Brain microvascular endothelial cell (primary cell): ENCODE measurements at regions not wholly inside any gene's neighbourhood (a gene's known extent, or its start where the extent isn't known, plus 50 kb on each side); places are given as distances from the start of the nearest gene placed in this dataset.

Experiments used
- DNase-seq: peaks from one replicate; pipeline ENCODE4 v3.0.0-alpha.2; 2020
- H3K27ac ChIP-seq: fragments of 250-450 bp; sonication (Bioruptor Pico); 2 replicates; pipeline ENCODE4 v1.5.1; 2020; ENCODE audit warnings: mild to moderate bottlenecking, moderate library complexity
- H3K27me3 ChIP-seq: fragments of 250-450 bp; sonication (Bioruptor Pico); replicated peaks from 2 replicates; pipeline ENCODE4 v1.5.1; 2020; ENCODE audit warnings: mild to moderate bottlenecking
- H3K36me3 ChIP-seq: fragments of 250-450 bp; sonication (Bioruptor Pico); replicated peaks from 2 replicates; pipeline ENCODE4 v1.5.1; 2020; ENCODE audit warnings: mild to moderate bottlenecking
- H3K4me3 ChIP-seq: 2 replicates; pipeline ENCODE4 v1.5.1; 2011; ENCODE audit warnings: low read depth, mild to moderate bottlenecking, control low read depth, low read length, moderate library complexity
- in situ Hi-C: cut with HindIII; loops from 2 replicates; pipeline ENCODE4 v1.10.0; 2017; ENCODE audit warnings: low sequenced_read_pairs, low pct_ligation_motif_present
- TF ChIP-seq, protein P1 (sequence below): IDR thresholded peaks from 2 replicates; pipeline ENCODE4 v1.5.1; 2011; ENCODE audit warnings: low read depth, mild to moderate bottlenecking, moderate library complexity, low read length, control low read depth, inconsistent platforms; ENCODE audit errors: missing control alignments

GRCh38 chr1:91161166-91161565, 139.3 kb upstream of the ZNF644 start:
- Histone ChIP-seq H3K36me3 (no peaks in the 10 kb centered on the region), H3K27me3 (no peaks in the 10 kb centered on the region), H3K27ac (no peak overlapping the region), H3K4me3 (no peak overlapping the region)
- in situ Hi-C loops: no loop called here
- no peak for DNase-seq
- TF ChIP-seq, protein P1, sequence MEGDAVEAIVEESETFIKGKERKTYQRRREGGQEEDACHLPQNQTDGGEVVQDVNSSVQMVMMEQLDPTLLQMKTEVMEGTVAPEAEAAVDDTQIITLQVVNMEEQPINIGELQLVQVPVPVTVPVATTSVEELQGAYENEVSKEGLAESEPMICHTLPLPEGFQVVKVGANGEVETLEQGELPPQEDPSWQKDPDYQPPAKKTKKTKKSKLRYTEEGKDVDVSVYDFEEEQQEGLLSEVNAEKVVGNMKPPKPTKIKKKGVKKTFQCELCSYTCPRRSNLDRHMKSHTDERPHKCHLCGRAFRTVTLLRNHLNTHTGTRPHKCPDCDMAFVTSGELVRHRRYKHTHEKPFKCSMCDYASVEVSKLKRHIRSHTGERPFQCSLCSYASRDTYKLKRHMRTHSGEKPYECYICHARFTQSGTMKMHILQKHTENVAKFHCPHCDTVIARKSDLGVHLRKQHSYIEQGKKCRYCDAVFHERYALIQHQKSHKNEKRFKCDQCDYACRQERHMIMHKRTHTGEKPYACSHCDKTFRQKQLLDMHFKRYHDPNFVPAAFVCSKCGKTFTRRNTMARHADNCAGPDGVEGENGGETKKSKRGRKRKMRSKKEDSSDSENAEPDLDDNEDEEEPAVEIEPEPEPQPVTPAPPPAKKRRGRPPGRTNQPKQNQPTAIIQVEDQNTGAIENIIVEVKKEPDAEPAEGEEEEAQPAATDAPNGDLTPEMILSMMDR: no peak

DNA sequence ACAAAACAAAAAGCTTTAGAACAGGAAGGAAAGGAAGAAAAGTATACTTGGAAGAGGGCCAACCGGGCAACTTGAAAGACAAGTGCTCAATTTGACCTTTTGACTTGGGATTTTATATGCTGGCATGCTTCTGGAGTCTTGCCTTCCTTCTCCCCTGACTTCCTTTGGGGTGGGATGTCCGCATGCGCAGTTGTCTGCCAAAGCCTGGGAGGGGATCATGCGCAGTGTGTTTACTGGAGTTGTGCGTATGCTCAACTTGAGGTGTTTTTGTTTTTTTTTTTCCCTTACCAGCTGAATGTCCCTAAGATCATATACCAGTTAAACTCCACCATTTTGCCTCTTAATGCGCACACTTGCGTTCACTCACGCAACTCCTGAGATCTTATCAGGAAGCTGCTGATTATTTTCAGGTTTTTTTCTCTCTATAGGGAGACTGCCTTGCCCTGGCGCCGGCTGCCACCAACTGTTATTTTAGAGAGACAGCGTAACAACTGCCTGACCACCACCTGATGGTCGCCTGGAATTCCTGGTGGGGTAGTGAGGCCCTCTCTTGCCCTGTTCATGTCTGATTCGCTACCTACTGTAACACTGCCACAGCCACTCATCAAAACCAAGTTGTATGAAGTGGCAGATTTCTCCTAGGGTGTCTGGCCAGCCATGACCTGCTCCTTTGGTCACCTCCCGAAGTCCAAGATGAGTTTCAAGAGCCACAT, 138.7 kb upstream of the ZNF644 start:
- TF ChIP-seq, protein P1: no peak
- in situ Hi-C loops: no loop called here

DNA sequence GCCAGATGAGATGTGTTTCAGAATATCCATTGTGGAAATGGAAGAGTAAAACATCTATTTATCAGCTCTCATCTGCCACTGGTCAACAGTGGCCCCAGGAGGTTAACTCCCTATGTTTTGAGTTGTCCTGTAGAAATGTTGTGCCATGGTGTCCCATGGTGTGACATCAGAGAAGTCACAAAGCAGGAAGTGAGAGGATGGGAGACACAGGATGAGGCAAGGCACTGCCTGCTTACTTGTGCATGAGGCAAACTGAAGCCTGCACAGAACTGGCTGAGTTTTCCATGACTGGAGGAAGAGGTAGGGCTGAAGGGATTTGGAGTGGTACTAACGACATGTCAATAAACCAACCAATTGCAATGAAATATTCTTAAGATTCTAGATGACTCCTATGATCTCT, 131.5 kb upstream of the ZNF644 start:
- Histone ChIP-seq H3K4me3 (no peak overlapping the region), H3K36me3 (no peaks in the 10 kb centered on the region), H3K27ac (no peak overlapping the region), H3K27me3 (no peaks in the 10 kb centered on the region)
- DNase-seq: no peak
- TF ChIP-seq, protein P1: no peak
- in situ Hi-C loops: no loop called here

More for the DNA sequence above, 138.7 kb upstream of the ZNF644 start:
- Histone ChIP-seq H3K36me3 (no peaks in the 10 kb centered on the region), H3K27me3 (no peaks in the 10 kb centered on the region), H3K4me3 (no peak overlapping the region), H3K27ac (no peak overlapping the region)
- DNase-seq: no peak

DNA sequence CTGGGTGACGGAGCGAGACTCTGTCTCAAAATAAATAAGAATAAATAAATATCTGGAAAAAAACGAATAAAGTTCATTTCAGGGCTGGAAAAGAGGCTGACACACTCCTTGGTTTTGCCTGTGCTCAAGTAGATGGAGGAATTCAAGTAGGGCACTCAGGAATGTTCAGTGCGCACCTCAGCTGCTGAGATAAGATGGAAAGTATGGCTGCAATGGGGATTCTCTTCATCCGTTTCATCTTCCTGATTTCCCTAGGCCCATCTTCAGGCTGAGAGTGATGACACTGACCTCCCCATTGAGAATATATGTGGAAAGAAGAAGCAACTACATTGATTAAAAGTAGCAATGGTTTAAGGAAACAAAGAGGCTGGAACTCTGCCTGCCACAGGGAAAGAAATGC, 130.5 kb upstream of the ZNF644 start:
- Histone ChIP-seq H3K4me3 (no peak overlapping the region), H3K36me3 (no peaks in the 10 kb centered on the region), H3K27me3 (no peaks in the 10 kb centered on the region), H3K27ac (no peak overlapping the region)
- in situ Hi-C loops: no loop called here
- TF ChIP-seq, protein P1: no peak
- DNase-seq: no peak

DNA sequence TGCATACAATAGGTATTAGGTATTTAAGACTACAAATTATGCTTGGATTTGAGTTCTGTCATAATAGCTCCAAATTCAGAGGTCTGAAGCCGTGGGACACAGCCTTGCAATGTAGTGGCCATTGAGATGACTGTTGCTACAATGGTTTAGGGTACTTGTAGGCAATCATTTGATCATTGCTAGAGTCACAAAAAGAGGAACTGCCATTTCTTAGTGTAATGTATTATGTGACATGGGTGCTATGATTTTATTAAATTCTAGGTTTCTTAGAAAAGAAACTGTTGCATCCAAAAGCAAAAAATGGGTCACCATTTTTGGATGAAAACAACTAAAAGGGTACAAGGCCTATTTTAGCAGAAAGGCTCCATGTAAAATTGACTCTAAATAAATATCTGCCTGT, 129.9 kb upstream of the ZNF644 start:
- TF ChIP-seq, protein P1: no peak
- H3K27me3 ChIP-seq: no peaks in the 10 kb centered on the region
- DNase-seq: no peak

DNA sequence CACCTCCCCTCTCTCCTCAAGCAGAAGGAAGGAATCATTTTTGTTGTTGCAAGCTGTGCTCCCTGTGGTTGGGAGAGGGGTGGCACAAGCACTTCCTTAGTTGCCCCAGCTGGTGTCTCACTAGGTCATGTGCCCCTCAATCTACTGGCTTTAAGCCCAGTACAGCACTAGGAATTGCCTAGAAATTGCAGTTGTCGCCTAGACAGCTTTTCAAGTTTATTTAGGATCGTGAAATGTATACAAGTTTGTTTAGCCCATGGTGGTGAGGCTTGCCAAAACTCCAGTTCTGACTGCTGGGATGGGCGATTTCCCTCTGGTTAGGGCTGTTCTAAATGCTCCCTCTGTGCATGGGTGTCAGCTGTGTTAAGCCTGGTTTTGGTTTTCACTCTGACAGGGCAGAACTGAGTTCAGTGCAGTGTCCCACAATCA, 126.8 kb upstream of the ZNF644 start:
- Histone ChIP-seq H3K36me3 (no peaks in the 10 kb centered on the region), H3K27ac (no peak overlapping the region), H3K27me3 (no peaks in the 10 kb centered on the region), H3K4me3 (no peak overlapping the region)
- DNase-seq: no peak
- TF ChIP-seq, protein P1: no peak
- in situ Hi-C loops: no loop called here

More for the DNA sequence above, 129.9 kb upstream of the ZNF644 start:
- no peak overlapping the region for H3K27ac ChIP-seq
- H3K36me3 ChIP-seq: no peaks in the 10 kb centered on the region
- H3K4me3 ChIP-seq: no peak overlapping the region
- in situ Hi-C loops: no loop called here
